ENCODE measurements at regions not wholly inside any gene's neighbourhood (a gene's known extent, or its start where the extent isn't known, plus 50 kb on each side); places are given as distances from the start of the nearest gene placed in this dataset.

GRCh38 chr9:93826905-93827544 is 128.1 kb downstream of the BARX1 start:
- H3K9me3 ChIP-seq = no peaks in the 10 kb centered on the region
- no peak for TF ChIP-seq POLR2AphosphoS5 (IDR thresholded peaks at IDR 0.05)
- no peak for TF ChIP-seq POLR2A (IDR thresholded peaks at IDR 0.05)
- no peak for TF ChIP-seq EP300 (IDR thresholded peaks at IDR 0.05)
- no peak for TF ChIP-seq CTCF (IDR thresholded peaks at IDR 0.05)
- H3K4me3 ChIP-seq = peak overlapping the region; percentile 36
- H3K4me1 ChIP-seq = peaks cover 9% of the 10 kb centered on the region
- peaks cover 60% of the 10 kb centered on the region for H3K27me3 ChIP-seq
- H3K27ac ChIP-seq = no peak overlapping the region
- DNase-seq (ENCODE audit: low spot score in 2 of 2) = peak; percentile 26 to 61
- 52% methylated on average over 10 of the region's 20 CpGs for WGBS
- no peaks in the 10 kb centered on the region for H3K36me3 ChIP-seq

GRCh38 chr9:93826209-93826608 is 128.9 kb downstream of the BARX1 start:
- peaks cover 67% of the 10 kb centered on the region for H3K27me3 ChIP-seq
- 17% methylated on average over 26 of the region's 36 CpGs for WGBS

GRCh38 chr9:93825348-93826115 is 129.6 kb downstream of the BARX1 start:
- WGBS = 88% methylated on average over 16 of the region's 18 CpGs
- Histone ChIP-seq H3K27ac (no peak overlapping the region), H3K4me1 (peaks cover 9% of the 10 kb centered on the region), H3K4me3 (no peak overlapping the region), H3K27me3 (peaks cover 70% of the 10 kb centered on the region), H3K36me3 (no peaks in the 10 kb centered on the region), H3K9me3 (no peaks in the 10 kb centered on the region)
- TF ChIP-seq POLR2AphosphoS5 (IDR thresholded peaks at IDR 0.05) (no peak), POLR2A (IDR thresholded peaks at IDR 0.05) (no peak), EP300 (IDR thresholded peaks at IDR 0.05) (no peak), CTCF (IDR thresholded peaks at IDR 0.05) (no peak)
- DNase-seq (ENCODE audit: low spot score in 2 of 2) = peak in 1 of 2 donors; percentile 24

More at GRCh38 chr9:93826209-93826608, 128.9 kb downstream of the BARX1 start:
- Histone ChIP-seq H3K4me3 (no peak overlapping the region), H3K36me3 (no peaks in the 10 kb centered on the region), H3K27ac (no peak overlapping the region), H3K9me3 (no peaks in the 10 kb centered on the region), H3K4me1 (peaks cover 9% of the 10 kb centered on the region)
- DNase-seq (ENCODE audit: low spot score in 2 of 2) = peak; percentile 46 to 63
- peak in 1 of 2 donors; percentile 14 for TF ChIP-seq CTCF (IDR thresholded peaks at IDR 0.05)
- no peak for TF ChIP-seq POLR2AphosphoS5 (IDR thresholded peaks at IDR 0.05)
- no peak for TF ChIP-seq POLR2A (IDR thresholded peaks at IDR 0.05)
- TF ChIP-seq EP300 (IDR thresholded peaks at IDR 0.05) = no peak

- DNase-seq (ENCODE audit: low spot score in 2 of 2) = peak in 1 of 2 donors; percentile 72
- WGBS = 63% methylated on average over 9 of the region's 9 CpGs
- Histone ChIP-seq H3K4me1 (peaks cover 9% of the 10 kb centered on the region), H3K27ac (no peak overlapping the region), H3K36me3 (no peaks in the 10 kb centered on the region), H3K27me3 (peaks cover 75% of the 10 kb centered on the region), H3K9me3 (no peaks in the 10 kb centered on the region), H3K4me3 (no peak overlapping the region)
- TF ChIP-seq POLR2A (IDR thresholded peaks at IDR 0.05) = no peak
- no peak for TF ChIP-seq CTCF (IDR thresholded peaks at IDR 0.05)
- no peak for TF ChIP-seq EP300 (IDR thresholded peaks at IDR 0.05)
- no peak for TF ChIP-seq POLR2AphosphoS5 (IDR thresholded peaks at IDR 0.05)
Measured at GRCh38 chr9:93824386-93825294, 130.5 kb downstream of the BARX1 start.
